Activated CD8-positive, alpha-beta T cell treated with anti-CD3 and anti-CD28 coated beads, Interleukin-2, amount 10 ng/mL, durations not matched to agents 7 days and 5 days (primary cell): ENCODE measurements at regions not wholly inside any gene's neighbourhood (a gene's known extent, or its start where the extent isn't known, plus 50 kb on each side); places are given as distances from the start of the nearest gene placed in this dataset.
"Not testable (repeated sequence)": the region's sequence is repeated elsewhere in the genome, so short reads cannot be mapped to it uniquely, and the experiment has no call there.

Experiments
- ATAC-seq: fragments of 150-1000 bp; cut with Tn5 transposase; one replicate; pipeline ENCODE4 v1.10.0; 2021; ENCODE audit warnings: moderate library complexity
- CTCF ChIA-PET: fragments of 350-600 bp; sonication (Branson Sonifier 250); formaldehyde crosslinking; loops from one replicate; lab custom pipeline; 2021; ENCODE audit warnings: antibody characterized with exemption; lab: Charles Lee
- POLR2A ChIA-PET: fragments of 350-600 bp; sonication (Branson Sonifier 250); formaldehyde crosslinking; loops from one replicate; lab custom pipeline; 2021; ENCODE audit warnings: antibody characterized with exemption; lab: Charles Lee
- DNase-seq: peaks from one replicate; pipeline ENCODE4 v3.0.0-alpha.2; 2020
- H3K27ac Mint-ChIP-seq: one replicate; pipeline ENCODE4 v1.8.0; 2021; ENCODE audit warnings: mild to moderate bottlenecking, mixed read lengths
- H3K27me3 Mint-ChIP-seq: one replicate; pipeline ENCODE4 v1.8.0; 2021; ENCODE audit warnings: low read depth, mixed read lengths
- H3K36me3 Mint-ChIP-seq: one replicate; pipeline ENCODE4 v1.8.0; 2021; ENCODE audit warnings: low read depth, mixed read lengths
- H3K4me1 Mint-ChIP-seq: one replicate; pipeline ENCODE4 v1.8.0; 2021; ENCODE audit warnings: low read depth, mixed read lengths
- H3K4me3 Mint-ChIP-seq: one replicate; pipeline ENCODE4 v1.8.0; 2021; ENCODE audit warnings: mild to moderate bottlenecking, mixed read lengths
- H3K9me3 Mint-ChIP-seq: one replicate; pipeline ENCODE4 v1.8.0; 2022; ENCODE audit warnings: mixed read lengths; ENCODE audit not compliant: insufficient read depth

GRCh38 chr2:45096996-45097395 is 87.7 kb upstream of the SIX2 start:
- H3K36me3 Mint-ChIP-seq = no peaks in the 10 kb centered on the region
- CTCF ChIA-PET = no interaction called here
- no peaks in the 10 kb centered on the region for H3K4me1 Mint-ChIP-seq

GRCh38 chr2:45096038-45096437 is 86.8 kb upstream of the SIX2 start:
- H3K9me3 Mint-ChIP-seq, CTCF ChIA-PET, H3K27ac Mint-ChIP-seq, ATAC-seq, H3K4me1 Mint-ChIP-seq, H3K36me3 Mint-ChIP-seq, H3K4me3 Mint-ChIP-seq, POLR2A ChIA-PET, H3K27me3 Mint-ChIP-seq, DNase-seq: not testable (repeated sequence)

More at GRCh38 chr2:45096996-45097395, 87.7 kb upstream of the SIX2 start:
- no peaks in the 10 kb centered on the region for H3K9me3 Mint-ChIP-seq
- POLR2A ChIA-PET = no interaction called here
- no peak overlapping the region for H3K4me3 Mint-ChIP-seq
- peaks cover 2% of the 10 kb centered on the region for H3K27me3 Mint-ChIP-seq
- H3K27ac Mint-ChIP-seq = no peak overlapping the region
- DNase-seq (no peak), ATAC-seq (no peak)

- Mint-ChIP-seq H3K27me3 (peaks cover 8% of the 10 kb centered on the region), H3K4me1 (no peaks in the 10 kb centered on the region), H3K36me3 (no peaks in the 10 kb centered on the region), H3K27ac (no peak overlapping the region), H3K4me3 (no peak overlapping the region), H3K9me3 (no peaks in the 10 kb centered on the region)
- ATAC-seq (no peak), DNase-seq (no peak)
- ChIA-PET POLR2A (no interaction called here), CTCF (no interaction called here)
Measured at GRCh38 chr2:45093663-45094062, 84.4 kb upstream of the SIX2 start.

GRCh38 chr2:45093181-45093580 is 83.9 kb upstream of the SIX2 start:
- no peaks in the 10 kb centered on the region for H3K9me3 Mint-ChIP-seq
- no peak for DNase-seq
- no peaks in the 10 kb centered on the region for H3K36me3 Mint-ChIP-seq
- H3K27me3 Mint-ChIP-seq = peaks cover 7% of the 10 kb centered on the region
- H3K4me3 Mint-ChIP-seq = no peak overlapping the region
- ChIA-PET POLR2A (interaction anchor here (0.6 kb wide), 1 partner anchor 47 kb away, joined by 3 read pairs; no protein-coding TSS in a partner anchor), CTCF (no interaction called here)
- no peaks in the 10 kb centered on the region for H3K4me1 Mint-ChIP-seq
- no peak overlapping the region for H3K27ac Mint-ChIP-seq
- no peak for ATAC-seq

GRCh38 chr2:45089554-45090261 is 80.5 kb upstream of the SIX2 start:
- Mint-ChIP-seq H3K27me3 (peaks cover 7% of the 10 kb centered on the region), H3K4me1 (no peaks in the 10 kb centered on the region), H3K36me3 (no peaks in the 10 kb centered on the region), H3K27ac (no peak overlapping the region), H3K4me3 (no peak overlapping the region), H3K9me3 (no peaks in the 10 kb centered on the region)
- ATAC-seq = no peak
- ChIA-PET CTCF (no interaction called here), POLR2A (no interaction called here)
- DNase-seq = no peak

GRCh38 chr2:45085487-45085886 is 76.2 kb upstream of the SIX2 start:
- Mint-ChIP-seq H3K27ac (no peak overlapping the region), H3K4me1 (no peaks in the 10 kb centered on the region), H3K4me3 (no peak overlapping the region), H3K36me3 (no peaks in the 10 kb centered on the region), H3K27me3 (peaks cover 5% of the 10 kb centered on the region), H3K9me3 (no peaks in the 10 kb centered on the region)
- ChIA-PET POLR2A (no interaction called here), CTCF (no interaction called here)
- no peak for DNase-seq
- ATAC-seq = no peak

GRCh38 chr2:45084361-45085020 is 75.2 kb upstream of the SIX2 start:
- H3K36me3 Mint-ChIP-seq = no peaks in the 10 kb centered on the region
- CTCF ChIA-PET = no interaction called here

GRCh38 chr2:45083175-45083574 is 73.9 kb upstream of the SIX2 start:
- H3K36me3 Mint-ChIP-seq = no peaks in the 10 kb centered on the region
- no peaks in the 10 kb centered on the region for H3K27me3 Mint-ChIP-seq
- no peak for DNase-seq
- H3K4me1 Mint-ChIP-seq = no peaks in the 10 kb centered on the region
- ChIA-PET POLR2A (no interaction called here), CTCF (no interaction called here)
- H3K27ac Mint-ChIP-seq = no peak overlapping the region
- no peak overlapping the region for H3K4me3 Mint-ChIP-seq
- no peak for ATAC-seq
- H3K9me3 Mint-ChIP-seq = no peaks in the 10 kb centered on the region

More at GRCh38 chr2:45084361-45085020, 75.2 kb upstream of the SIX2 start:
- Mint-ChIP-seq H3K27ac (no peak overlapping the region), H3K9me3 (no peaks in the 10 kb centered on the region), H3K27me3 (peaks cover 5% of the 10 kb centered on the region), H3K4me1 (no peaks in the 10 kb centered on the region), H3K4me3 (no peak overlapping the region)
- ATAC-seq = no peak
- POLR2A ChIA-PET = no interaction called here
- no peak for DNase-seq

GRCh38 chr2:45074713-45075112 is 65.5 kb upstream of the SIX2 start:
- CTCF ChIA-PET = no interaction called here
- ATAC-seq (no peak), DNase-seq (no peak)
- Mint-ChIP-seq H3K27me3 (peaks cover 2% of the 10 kb centered on the region), H3K36me3 (no peaks in the 10 kb centered on the region), H3K4me1 (no peaks in the 10 kb centered on the region), H3K9me3 (no peaks in the 10 kb centered on the region), H3K4me3 (no peak overlapping the region), H3K27ac (no peak overlapping the region)
- POLR2A ChIA-PET = interaction anchor here (0.6 kb wide), 1 partner anchor 131 kb away, joined by 3 read pairs; no protein-coding TSS in a partner anchor

- ChIA-PET POLR2A (no interaction called here), CTCF (no interaction called here)
- DNase-seq (no peak), ATAC-seq (no peak)
- no peaks in the 10 kb centered on the region for H3K9me3 Mint-ChIP-seq
- H3K4me3 Mint-ChIP-seq = no peak overlapping the region
- no peaks in the 10 kb centered on the region for H3K4me1 Mint-ChIP-seq
- H3K36me3 Mint-ChIP-seq = no peaks in the 10 kb centered on the region
- H3K27ac Mint-ChIP-seq = no peak overlapping the region
- H3K27me3 Mint-ChIP-seq = peaks cover 2% of the 10 kb centered on the region
Measured at GRCh38 chr2:45072862-45073237, 63.6 kb upstream of the SIX2 start.

GRCh38 chr2:45072064-45072861 is 63.0 kb upstream of the SIX2 start:
- ChIA-PET POLR2A (no interaction called here), CTCF (interaction anchor here (0.5 kb wide), 1 partner anchor 567 kb away, joined by 3 read pairs; no protein-coding TSS in a partner anchor)
- Mint-ChIP-seq H3K9me3 (no peaks in the 10 kb centered on the region), H3K4me3 (no peak overlapping the region), H3K27me3 (peaks cover 2% of the 10 kb centered on the region), H3K36me3 (no peaks in the 10 kb centered on the region), H3K27ac (no peak overlapping the region), H3K4me1 (no peaks in the 10 kb centered on the region)
- peak; percentile 3 for DNase-seq
- no peak for ATAC-seq

GRCh38 chr2:45070113-45070652 is 60.9 kb upstream of the SIX2 start:
- peak; percentile 7 for DNase-seq
- Mint-ChIP-seq H3K9me3 (no peaks in the 10 kb centered on the region), H3K27me3 (peaks cover 2% of the 10 kb centered on the region), H3K4me1 (no peaks in the 10 kb centered on the region), H3K4me3 (no peak overlapping the region), H3K36me3 (no peaks in the 10 kb centered on the region), H3K27ac (no peak overlapping the region)
- ATAC-seq = no peak
- ChIA-PET POLR2A (no interaction called here), CTCF (no interaction called here)
